ENCODE measurements at regions not wholly inside any gene's neighbourhood (a gene's known extent, or its start where the extent isn't known, plus 50 kb on each side); places are given as distances from the start of the nearest gene placed in this dataset.

GRCh38 chr3:66140106-66140505, 80.7 kb upstream of the SLC25A26 start:
- TF ChIP-seq CTCF (IDR thresholded peaks at IDR 0.05; ENCODE audit: extremely low read depth, missing control alignments) = no peak
- DNase-seq (ENCODE audit: low spot score) = no peak

- no peak for TF ChIP-seq CTCF (IDR thresholded peaks at IDR 0.05; ENCODE audit: extremely low read depth, missing control alignments)
- DNase-seq (ENCODE audit: low spot score) = no peak
Observed at GRCh38 chr3:66139415-66139814, 81.4 kb upstream of the SLC25A26 start.

- TF ChIP-seq CTCF (IDR thresholded peaks at IDR 0.05; ENCODE audit: extremely low read depth, missing control alignments) = peak; percentile 49
- DNase-seq (ENCODE audit: low spot score) = peak; percentile 49
Observed at GRCh38 chr3:66138336-66139313, 82.2 kb upstream of the SLC25A26 start.

- DNase-seq (ENCODE audit: low spot score) = no peak
- no peak for TF ChIP-seq CTCF (IDR thresholded peaks at IDR 0.05; ENCODE audit: extremely low read depth, missing control alignments)
Observed at GRCh38 chr3:66136597-66136996, 84.2 kb upstream of the SLC25A26 start.

- TF ChIP-seq CTCF (IDR thresholded peaks at IDR 0.05; ENCODE audit: extremely low read depth, missing control alignments) = no peak
- DNase-seq (ENCODE audit: low spot score) = no peak
Observed at GRCh38 chr3:66133853-66134445, 86.9 kb upstream of the SLC25A26 start.

- TF ChIP-seq CTCF (IDR thresholded peaks at IDR 0.05; ENCODE audit: extremely low read depth, missing control alignments) = no peak
- DNase-seq (ENCODE audit: low spot score) = no peak
Observed at GRCh38 chr3:66133050-66133757, 87.6 kb upstream of the SLC25A26 start.

GRCh38 chr3:66128623-66129022, 89.9 kb upstream of the MAGI1 start:
- no peak for DNase-seq (ENCODE audit: low spot score)
- no peak for TF ChIP-seq CTCF (IDR thresholded peaks at IDR 0.05; ENCODE audit: extremely low read depth, missing control alignments)

Data from GM20000 (cell line).